ENCODE measurements at regions not wholly inside any gene's neighbourhood (a gene's known extent, or its start where the extent isn't known, plus 50 kb on each side); places are given as distances from the start of the nearest gene placed in this dataset.

- intact Hi-C loops (cut with micrococcal nuclease) = no loop called here
- Histone ChIP-seq H3K4me1 (ENCODE audit: control insufficient read depth, insufficient read depth, low read length) (no peaks in the 10 kb centered on the region), H3K27ac (ENCODE audit: low read length) (no peak overlapping the region), H3K9me3 (ENCODE audit: control insufficient read depth, insufficient read depth, low read length) (no peaks in the 10 kb centered on the region), H3K36me3 (ENCODE audit: control insufficient read depth, insufficient read depth, low read length) (no peaks in the 10 kb centered on the region), H3K27me3 (ENCODE audit: control insufficient read depth, insufficient read depth, low read length) (no peaks in the 10 kb centered on the region), H3K4me3 (ENCODE audit: low read length) (no peak overlapping the region)
- Mint-ChIP-seq H3K9me3 (no peaks in the 10 kb centered on the region), H3K36me3 (no peaks in the 10 kb centered on the region), H3K27ac (no peak overlapping the region), H3K27me3 (ENCODE audit: low read depth in 2 of 2) (peaks cover 0 to 3% of the 10 kb centered on the region in 2 donors), H3K4me1 (no peaks in the 10 kb centered on the region), H3K4me3 (no peak overlapping the region)
- ATAC-seq (no peak), DNase-seq (no peak)
- TF ChIP-seq, protein P1, sequence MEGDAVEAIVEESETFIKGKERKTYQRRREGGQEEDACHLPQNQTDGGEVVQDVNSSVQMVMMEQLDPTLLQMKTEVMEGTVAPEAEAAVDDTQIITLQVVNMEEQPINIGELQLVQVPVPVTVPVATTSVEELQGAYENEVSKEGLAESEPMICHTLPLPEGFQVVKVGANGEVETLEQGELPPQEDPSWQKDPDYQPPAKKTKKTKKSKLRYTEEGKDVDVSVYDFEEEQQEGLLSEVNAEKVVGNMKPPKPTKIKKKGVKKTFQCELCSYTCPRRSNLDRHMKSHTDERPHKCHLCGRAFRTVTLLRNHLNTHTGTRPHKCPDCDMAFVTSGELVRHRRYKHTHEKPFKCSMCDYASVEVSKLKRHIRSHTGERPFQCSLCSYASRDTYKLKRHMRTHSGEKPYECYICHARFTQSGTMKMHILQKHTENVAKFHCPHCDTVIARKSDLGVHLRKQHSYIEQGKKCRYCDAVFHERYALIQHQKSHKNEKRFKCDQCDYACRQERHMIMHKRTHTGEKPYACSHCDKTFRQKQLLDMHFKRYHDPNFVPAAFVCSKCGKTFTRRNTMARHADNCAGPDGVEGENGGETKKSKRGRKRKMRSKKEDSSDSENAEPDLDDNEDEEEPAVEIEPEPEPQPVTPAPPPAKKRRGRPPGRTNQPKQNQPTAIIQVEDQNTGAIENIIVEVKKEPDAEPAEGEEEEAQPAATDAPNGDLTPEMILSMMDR (IDR thresholded peaks at IDR 0.05) = no peak
- WGBS (ENCODE audit: insufficient coverage) = 89% methylated on average over 8 of the region's 8 CpGs
Observed at GRCh38 chr2:180660207-180660606, 320.2 kb upstream of the UBE2E3 start.

DNA sequence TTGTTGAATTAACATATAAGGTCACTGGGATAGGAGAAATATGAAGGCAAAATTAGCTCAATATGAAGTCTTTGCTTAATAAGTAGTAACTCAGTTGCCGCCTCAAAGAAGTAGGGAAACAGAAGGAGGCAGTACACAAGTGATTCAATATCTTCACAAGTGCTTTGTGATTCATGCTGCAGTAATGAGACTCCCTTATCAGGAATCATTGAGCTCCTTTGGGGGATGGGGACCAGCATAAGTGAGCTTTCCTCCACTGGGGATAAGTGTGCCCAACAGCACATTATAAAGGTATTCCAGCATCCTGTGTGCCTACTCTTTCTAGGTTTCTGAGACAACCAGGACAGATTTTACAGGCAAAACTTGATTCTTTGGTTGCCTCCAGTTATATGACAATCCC, 323.4 kb upstream of the UBE2E3 start:
- TF ChIP-seq, protein P1 (IDR thresholded peaks at IDR 0.05) = no peak
- Histone ChIP-seq H3K4me3 (ENCODE audit: low read length) (no peak overlapping the region), H3K27ac (ENCODE audit: low read length) (no peak overlapping the region), H3K4me1 (ENCODE audit: control insufficient read depth, insufficient read depth, low read length) (no peaks in the 10 kb centered on the region), H3K36me3 (ENCODE audit: control insufficient read depth, insufficient read depth, low read length) (no peaks in the 10 kb centered on the region), H3K9me3 (ENCODE audit: control insufficient read depth, insufficient read depth, low read length) (no peaks in the 10 kb centered on the region), H3K27me3 (ENCODE audit: control insufficient read depth, insufficient read depth, low read length) (no peaks in the 10 kb centered on the region)
- no peak overlapping the region for H3K27ac Mint-ChIP-seq
- 90% methylated on average over 1 of the region's 1 CpG for WGBS (ENCODE audit: insufficient coverage)
- ATAC-seq (no peak), DNase-seq (no peak)
- H3K36me3 Mint-ChIP-seq = no peaks in the 10 kb centered on the region
- H3K4me1 Mint-ChIP-seq = no peaks in the 10 kb centered on the region
- no peaks in the 10 kb centered on the region for H3K9me3 Mint-ChIP-seq
- H3K4me3 Mint-ChIP-seq = no peak overlapping the region
- H3K27me3 Mint-ChIP-seq (ENCODE audit: low read depth in 2 of 2) = peaks cover 0 to 5% of the 10 kb centered on the region in 2 donors
- intact Hi-C loops (cut with micrococcal nuclease) = no loop called here

DNA sequence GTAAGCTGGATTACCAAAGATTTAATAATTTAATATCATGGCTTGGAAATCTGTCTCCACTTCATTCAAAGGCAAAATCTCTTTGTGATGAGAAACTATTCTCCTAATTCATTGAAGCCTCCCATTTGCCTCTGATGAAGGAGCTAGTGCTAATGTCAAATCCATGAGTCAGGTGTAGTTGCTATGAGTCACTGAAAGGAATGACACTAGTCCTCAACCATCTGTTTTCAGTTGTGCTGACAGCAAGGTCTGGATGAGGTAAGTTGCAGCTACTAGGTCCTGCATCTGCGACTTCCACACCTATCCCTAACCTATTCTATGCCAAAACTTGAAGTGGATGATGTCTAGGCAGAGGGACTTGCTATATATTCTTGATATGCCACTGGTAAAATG, 324.0 kb upstream of the UBE2E3 start:
- Histone ChIP-seq H3K27ac (ENCODE audit: low read length) (no peak overlapping the region), H3K9me3 (ENCODE audit: control insufficient read depth, insufficient read depth, low read length) (no peaks in the 10 kb centered on the region), H3K4me1 (ENCODE audit: control insufficient read depth, insufficient read depth, low read length) (no peaks in the 10 kb centered on the region), H3K36me3 (ENCODE audit: control insufficient read depth, insufficient read depth, low read length) (no peaks in the 10 kb centered on the region), H3K27me3 (ENCODE audit: control insufficient read depth, insufficient read depth, low read length) (no peaks in the 10 kb centered on the region), H3K4me3 (ENCODE audit: low read length) (no peak overlapping the region)
- TF ChIP-seq, protein P1 (IDR thresholded peaks at IDR 0.05) = no peak
- no CpG with 5 or more reads among the region's 1 CpG for WGBS (ENCODE audit: insufficient coverage)
- H3K27me3 Mint-ChIP-seq (ENCODE audit: low read depth in 2 of 2) = peaks cover 0 to 5% of the 10 kb centered on the region in 2 donors
- H3K4me3 Mint-ChIP-seq = no peak overlapping the region
- H3K9me3 Mint-ChIP-seq = no peaks in the 10 kb centered on the region
- intact Hi-C loops (cut with micrococcal nuclease) = no loop called here
- no peaks in the 10 kb centered on the region for H3K4me1 Mint-ChIP-seq
- H3K27ac Mint-ChIP-seq = no peak overlapping the region
- ATAC-seq (no peak), DNase-seq (no peak)
- H3K36me3 Mint-ChIP-seq = no peaks in the 10 kb centered on the region

DNA sequence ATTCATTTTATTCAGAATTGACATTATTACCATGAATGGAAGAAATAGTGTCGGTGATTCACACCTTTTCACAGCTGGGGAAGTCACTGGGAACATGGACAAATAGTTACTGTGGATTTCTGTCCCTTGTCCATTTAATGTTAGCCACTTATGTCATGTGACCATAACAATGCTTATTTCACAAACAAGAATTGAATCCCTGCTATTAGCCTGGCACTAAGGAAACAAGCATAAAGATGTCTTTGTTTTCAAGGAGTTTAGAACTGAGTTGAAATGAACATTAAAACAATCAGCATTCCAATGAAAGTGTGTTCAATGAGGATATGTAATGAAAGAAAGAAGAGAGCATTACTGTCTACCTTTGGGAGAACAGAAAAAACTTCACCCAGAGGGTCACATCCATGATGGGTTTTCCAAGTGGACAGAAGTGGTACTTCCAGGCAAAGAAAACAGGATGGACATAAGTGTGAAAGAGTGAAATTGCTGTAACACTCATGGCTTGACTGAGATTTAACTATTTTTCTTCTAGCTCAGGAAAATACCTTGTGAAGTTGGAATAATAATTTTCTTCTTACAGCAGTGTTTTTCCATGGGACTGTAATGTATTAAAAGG, 324.5 kb upstream of the UBE2E3 start:
- H3K4me3 ChIP-seq (ENCODE audit: low read length) = no peak overlapping the region
- ATAC-seq = no peak
- H3K27me3 ChIP-seq (ENCODE audit: control insufficient read depth, insufficient read depth, low read length) = no peaks in the 10 kb centered on the region
- H3K4me1 ChIP-seq (ENCODE audit: control insufficient read depth, insufficient read depth, low read length) = no peaks in the 10 kb centered on the region
- TF ChIP-seq, protein P1 (IDR thresholded peaks at IDR 0.05) = no peak
- Mint-ChIP-seq H3K4me1 (no peaks in the 10 kb centered on the region), H3K36me3 (no peaks in the 10 kb centered on the region), H3K27ac (no peak overlapping the region), H3K27me3 (ENCODE audit: low read depth in 2 of 2) (peaks cover 0 to 5% of the 10 kb centered on the region in 2 donors), H3K4me3 (no peak overlapping the region), H3K9me3 (no peaks in the 10 kb centered on the region)
- H3K36me3 ChIP-seq (ENCODE audit: control insufficient read depth, insufficient read depth, low read length) = no peaks in the 10 kb centered on the region
- WGBS (ENCODE audit: insufficient coverage) = 100% methylated on average over 1 of the region's 1 CpG
- H3K9me3 ChIP-seq (ENCODE audit: control insufficient read depth, insufficient read depth, low read length) = no peaks in the 10 kb centered on the region
- no peak for DNase-seq
- no peak overlapping the region for H3K27ac ChIP-seq (ENCODE audit: low read length)
- intact Hi-C loops (cut with micrococcal nuclease) = no loop called here

All from natural killer cell (primary cell).